HG02623 (cell line): ENCODE measurements at regions not wholly inside any gene's neighbourhood (a gene's known extent, or its start where the extent isn't known, plus 50 kb on each side); places are given as distances from the start of the nearest gene placed in this dataset.
"Not testable (repeated sequence)": the region's sequence is repeated elsewhere in the genome, so short reads cannot be mapped to it uniquely, and the experiment has no call there.

Experiments used
- ATAC-seq: cut with Tn5 transposase; IDR thresholded peaks from one replicate; pipeline ENCODE4 v1.9.1; 2021; ENCODE audit warnings: moderate library complexity; ENCODE audit not compliant: unreplicated experiment

DNA sequence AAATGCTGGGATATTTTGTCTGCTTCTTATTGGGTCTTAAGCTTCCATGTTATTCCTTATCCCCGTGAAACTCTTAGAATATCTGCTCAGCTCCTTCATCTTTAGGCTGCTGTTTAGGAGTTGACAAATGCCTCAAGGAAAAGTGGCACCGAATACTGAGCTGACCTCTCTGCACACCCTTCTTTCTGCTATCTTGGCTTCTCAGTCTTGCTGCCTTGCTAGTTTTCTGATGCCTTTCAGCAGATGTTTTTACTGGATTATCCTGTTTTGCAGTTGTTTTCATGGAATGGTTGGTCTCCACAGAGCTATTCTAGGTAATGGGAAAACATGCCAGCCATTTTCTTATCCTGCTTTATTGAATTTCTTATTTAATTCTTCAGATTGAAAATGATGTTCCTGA is 86.3 kb downstream of the GYPE start:
- no peak for ATAC-seq

GRCh38 chr4:143817866-143818265 is 87.5 kb downstream of the GYPE start:
- not testable (repeated sequence) for ATAC-seq

GRCh38 chr4:143815375-143815774 is 90.0 kb downstream of the GYPE start:
- not testable (repeated sequence) for ATAC-seq

GRCh38 chr4:143813431-143814154 is 91.8 kb downstream of the GYPE start:
- ATAC-seq = not testable (repeated sequence)

- not testable (repeated sequence) for ATAC-seq
Measured at GRCh38 chr4:143791693-143792092, 91.2 kb upstream of the FREM3 start.

- not testable (repeated sequence) for ATAC-seq
Measured at GRCh38 chr4:143790425-143790824, 90.0 kb upstream of the FREM3 start.

DNA sequence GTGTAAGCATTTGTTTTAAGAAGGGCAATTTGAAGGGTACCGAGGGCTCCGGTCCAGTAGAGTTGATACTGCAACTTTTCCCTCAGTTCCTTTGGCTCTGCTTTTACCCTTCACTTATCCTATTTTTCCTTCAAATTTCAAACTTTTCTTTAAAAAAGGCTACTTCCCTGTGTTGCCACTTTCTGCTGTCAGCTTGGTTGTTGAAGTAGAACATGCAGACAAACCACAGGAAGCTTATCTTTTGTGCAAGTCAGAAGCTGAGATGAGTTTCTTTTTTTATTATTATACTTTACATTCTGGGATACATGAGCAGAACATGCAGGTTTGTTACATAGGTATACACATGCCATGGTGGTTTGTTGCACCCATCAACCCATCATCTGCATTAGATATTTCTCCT is 89.1 kb upstream of the FREM3 start:
- not testable (repeated sequence) for ATAC-seq

- ATAC-seq = no peak
Measured at GRCh38 chr4:143784567-143784966, 84.1 kb upstream of the FREM3 start.

- ATAC-seq = no peak
Measured at GRCh38 chr4:143782521-143782920, 82.0 kb upstream of the FREM3 start.

DNA sequence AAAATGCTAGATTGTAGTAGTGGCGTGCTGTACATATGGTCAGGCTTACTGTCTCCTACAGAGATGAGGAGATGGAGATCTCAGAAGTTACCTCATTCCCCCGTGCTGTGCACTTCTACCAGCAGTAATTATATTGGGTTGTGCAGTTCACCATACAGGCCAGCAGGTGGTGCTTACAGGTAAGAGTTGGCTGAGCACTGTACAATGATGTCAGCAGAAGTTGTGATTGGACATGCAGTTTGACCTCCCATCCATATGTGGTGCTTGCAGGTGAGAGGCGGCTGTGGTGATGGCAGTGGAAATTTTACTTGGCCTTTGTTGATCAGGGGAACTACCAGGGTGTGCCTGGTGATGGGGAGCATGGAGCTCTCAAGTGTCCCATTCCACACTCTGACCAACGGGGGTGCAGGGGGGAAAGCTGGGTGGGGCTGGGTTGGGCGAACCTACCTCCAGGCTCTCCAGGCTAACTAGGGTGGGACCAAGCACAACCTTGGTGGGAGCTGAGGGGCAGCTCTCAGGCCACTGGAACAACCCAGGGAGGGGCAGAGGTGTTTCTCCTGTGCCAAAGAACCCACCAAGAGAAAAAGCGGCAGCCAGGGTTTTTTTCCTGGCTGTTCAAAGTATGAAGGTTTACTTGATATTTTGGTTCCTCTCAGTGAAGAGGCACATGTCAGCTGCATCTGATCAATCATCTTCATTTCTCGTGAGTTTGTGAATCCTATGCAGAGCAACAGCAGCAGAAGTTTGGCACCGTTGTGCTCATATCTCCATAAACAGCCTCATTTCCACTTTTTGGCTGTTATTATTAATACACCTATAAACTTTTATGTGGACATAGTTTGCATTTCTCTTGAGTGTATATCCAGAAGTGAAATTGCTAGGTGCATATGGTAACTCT is 73.8 kb upstream of the FREM3 start:
- ATAC-seq = peak; percentile 100

- no peak for ATAC-seq
Measured at GRCh38 chr4:143771269-143771668, 70.8 kb upstream of the FREM3 start.

- no peak for ATAC-seq
Measured at GRCh38 chr4:143768007-143768591, 67.6 kb upstream of the FREM3 start.

DNA sequence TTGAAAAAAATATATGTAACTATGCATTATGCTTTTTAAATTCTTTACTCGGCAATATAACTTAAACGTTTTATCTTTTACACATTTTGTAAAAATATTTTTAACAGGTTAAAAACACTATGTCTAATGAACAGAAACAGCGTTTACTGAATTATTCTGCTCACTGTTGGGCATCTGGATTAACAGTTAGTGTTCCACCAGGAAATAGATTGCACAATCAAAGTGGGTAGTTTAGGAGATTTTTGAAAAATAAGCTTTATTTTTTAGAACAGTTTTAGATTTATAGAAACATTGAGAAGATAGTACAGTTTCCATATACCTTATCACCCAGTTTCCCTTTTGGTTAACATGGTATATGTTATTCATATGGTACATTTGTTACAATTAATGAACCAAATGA is 63.1 kb upstream of the FREM3 start:
- ATAC-seq = no peak

DNA sequence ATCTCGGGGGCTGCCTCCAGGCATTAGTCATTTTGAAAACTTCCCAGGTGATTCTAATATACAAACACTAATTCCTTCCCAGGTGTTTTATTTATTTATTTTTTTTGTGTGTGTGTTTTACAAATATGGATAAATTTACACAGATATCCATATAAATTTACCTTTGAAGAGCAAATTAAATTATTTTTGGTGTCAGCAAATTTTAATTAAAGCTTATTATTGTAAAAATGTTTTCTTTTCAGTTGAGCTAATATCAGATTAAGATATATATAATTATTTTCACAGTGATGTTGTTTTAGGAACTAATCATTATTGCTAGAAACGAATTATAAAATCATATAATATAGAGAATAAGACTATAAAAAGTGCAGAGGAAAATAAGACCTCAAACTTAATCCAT is 62.0 kb upstream of the FREM3 start:
- no peak for ATAC-seq
